ENCODE measurements at regions not wholly inside any gene's neighbourhood (a gene's known extent, or its start where the extent isn't known, plus 50 kb on each side); places are given as distances from the start of the nearest gene placed in this dataset.

DNA sequence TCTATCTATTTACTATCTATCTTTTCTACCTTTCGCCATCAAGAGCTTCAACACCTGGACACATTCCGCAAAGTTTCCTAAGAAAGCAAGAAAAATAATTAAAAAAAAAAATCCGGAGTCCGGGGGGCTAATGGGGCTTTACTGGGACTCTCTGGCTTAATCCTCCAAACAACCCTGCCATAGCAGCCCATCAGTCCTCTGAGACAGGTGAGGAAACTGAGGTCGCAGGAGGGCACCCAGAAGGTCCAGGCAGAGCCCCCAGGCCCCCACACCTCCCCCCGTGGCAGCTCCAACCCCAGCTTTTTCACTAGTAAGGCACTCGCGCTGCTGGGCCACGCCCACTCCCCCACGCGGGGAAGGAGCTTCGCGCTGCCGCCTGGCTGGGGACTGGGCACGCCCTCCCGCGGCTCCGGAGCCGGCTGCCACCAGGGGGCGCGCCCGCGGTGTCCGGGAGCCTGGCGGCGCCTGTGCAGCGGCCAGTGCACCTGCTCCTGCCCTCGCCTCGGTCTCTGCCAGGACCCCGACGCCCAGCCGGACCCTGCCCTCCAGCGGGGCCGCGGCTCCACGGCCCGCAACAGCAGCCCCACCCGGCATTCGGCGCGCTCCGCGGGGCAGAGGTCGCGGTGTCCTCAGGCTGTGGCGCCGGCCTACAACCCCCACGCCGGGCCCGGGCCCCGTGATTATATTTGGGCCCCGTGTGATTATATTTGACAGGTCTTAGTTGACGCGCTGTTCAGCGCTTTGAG lies 54.1 kb upstream of the SAMD11 start:
- DNase-seq, result peak; percentile 74 to 87
- no peak for TF ChIP-seq POLR2A (IDR thresholded peaks at IDR 0.05; ENCODE audit: low read length)
- no peak for TF ChIP-seq GATA1 (IDR thresholded peaks at IDR 0.05; ENCODE audit: low read depth, low read length)

Data from erythroblast (primary cell).